Transverse colon (tissue), 4 donors: ENCODE measurements at regions not wholly inside any gene's neighbourhood (a gene's known extent, or its start where the extent isn't known, plus 50 kb on each side); places are given as distances from the start of the nearest gene placed in this dataset.

Experiments used
- CTCF ChIP-seq, 5 experiments: fragments of 200-600 bp in 3 of 5; fragments of 450-650 bp in 2 of 5; sonication (generic) in 3 of 5; IDR thresholded peaks; 1 replicate in 2 of 5; 2 replicates in 3 of 5; pipeline ENCODE4 v1.5.1; 2016 to 2017; ENCODE audit warnings: antibody characterized with exemption in 5 of 5, inconsistent platforms in 3 of 5, mild to moderate bottlenecking in 2 of 5, moderate library complexity in 1 of 5
- EP300 ChIP-seq: sonication (generic); formaldehyde crosslinking; IDR thresholded peaks from one replicate; pipeline ENCODE4 v1.6.1; 2017; ENCODE audit warnings: antibody characterized with exemption, low read depth
- POLR2A ChIP-seq: fragments of 450-650 bp; IDR thresholded peaks from one replicate; pipeline ENCODE4 v1.6.1; 2016; ENCODE audit warnings: antibody characterized with exemption, mild to moderate bottlenecking, moderate library complexity
- POLR2AphosphoS5 ChIP-seq, 3 donors: sonication (generic); formaldehyde crosslinking; IDR thresholded peaks; one replicate each; pipeline ENCODE4 v1.6.1; 2016; ENCODE audit warnings: antibody characterized with exemption in 3 of 3

- TF ChIP-seq EP300 (no peak), POLR2AphosphoS5 (IDR thresholded peaks at IDR 0.05) (no peak), CTCF (IDR thresholded peaks at IDR 0.05) (no peak), POLR2A (no peak)
These were observed 646.2 kb downstream of the CCDC171 start for GRCh38 chr9:16198996-16199395.
